IMR-90 (cell line): ENCODE measurements at regions not wholly inside any gene's neighbourhood (a gene's known extent, or its start where the extent isn't known, plus 50 kb on each side); places are given as distances from the start of the nearest gene placed in this dataset.
A peak's percentile ranks its signal among the peaks of the same experiment; 100 is the strongest.

Experiments used
- ATAC-seq: fragments of 200-7000 bp; cut with Tn5 transposase; 2 replicates; pipeline ENCODE4 v1.9.1; 2020; ENCODE audit warnings: low read depth, mild to moderate bottlenecking, moderate library complexity
- BruUV-seq: library from RNA; stranded (reverse); fragments of 400-500 nt; replicated peaks from 2 replicates; lab custom pipeline; 2021; lab: Mats Ljungman, UMichigan
- CTCF ChIA-PET: fragments of 300-600 bp; formaldehyde crosslinking; extraction: SDS; loops from one replicate; lab custom pipeline; 2021; ENCODE audit warnings: antibody characterized with exemption; lab: Yijun Ruan, JAX
- POLR2A ChIA-PET: fragments of 300-600 bp; sonication (Branson Sonifier 250); formaldehyde crosslinking; loops from one replicate; lab custom pipeline; 2022; ENCODE audit warnings: antibody characterized with exemption; ENCODE audit not compliant: unreplicated experiment; lab: Charles Lee
- DNase-seq: peaks from one replicate; pipeline ENCODE4 v3.0.0; 2013
- H2AFZ ChIP-seq: replicated peaks from 2 replicates; pipeline ENCODE3; 2013; ENCODE audit warnings: low read length, mild to moderate bottlenecking; ENCODE audit not compliant: poor library complexity
- H2AK5ac ChIP-seq: 2 replicates; pipeline ENCODE4 v1.6.1; 2013; ENCODE audit warnings: low read depth, low read length, inconsistent platforms
- H2AK9ac ChIP-seq: replicated peaks from 2 replicates; pipeline ENCODE3; 2013; ENCODE audit warnings: mild to moderate bottlenecking, low read depth, low read length, moderate library complexity; ENCODE audit not compliant: poor library complexity
- H2BK120ac ChIP-seq: 2 replicates; pipeline ENCODE4 v1.6.1; 2013; ENCODE audit warnings: low read depth, low read length, inconsistent platforms
- H2BK15ac ChIP-seq: 3 replicates; pipeline ENCODE4 v1.6.1; 2013; ENCODE audit warnings: low read depth, low read length, inconsistent platforms
- H2BK20ac ChIP-seq: 2 replicates; pipeline ENCODE4 v1.6.1; 2013; ENCODE audit warnings: low read depth, mild to moderate bottlenecking, inconsistent platforms, low read length, moderate library complexity
- H2BK5ac ChIP-seq: 2 replicates; pipeline ENCODE4 v1.6.1; 2013; ENCODE audit warnings: mild to moderate bottlenecking, low read depth, low read length, inconsistent platforms; ENCODE audit not compliant: poor library complexity, severe bottlenecking
- H3K14ac ChIP-seq: replicated peaks from 2 replicates; pipeline ENCODE4 v1.6.1; 2013; ENCODE audit warnings: low read depth, low read length, inconsistent platforms
- H3K18ac ChIP-seq: 2 replicates; pipeline ENCODE4 v1.6.1; 2013; ENCODE audit warnings: low read depth, low read length, control low read depth
- H3K23ac ChIP-seq: 2 replicates; pipeline ENCODE4 v1.6.1; 2013; ENCODE audit warnings: low read depth, low read length, inconsistent platforms
- H3K27ac ChIP-seq: 2 replicates; pipeline ENCODE4 v1.5.1; 2013; ENCODE audit warnings: mild to moderate bottlenecking, control low read depth, low read length; ENCODE audit not compliant: insufficient read depth
- H3K27me3 ChIP-seq: 2 replicates; pipeline ENCODE4 v1.6.1; 2013; ENCODE audit warnings: low read length; ENCODE audit not compliant: control insufficient read depth, insufficient read depth
- H3K36me3 ChIP-seq: 2 replicates; pipeline ENCODE4 v1.6.1; 2013; ENCODE audit warnings: low read length, mixed read lengths; ENCODE audit not compliant: control insufficient read depth, insufficient read depth
- H3K4ac ChIP-seq: 2 replicates; pipeline ENCODE4 v1.6.1; 2013; ENCODE audit warnings: low read depth, low read length, inconsistent platforms
- H3K4me1 ChIP-seq: 2 replicates; pipeline ENCODE4 v1.6.1; 2013; ENCODE audit warnings: low read length, mixed read lengths; ENCODE audit not compliant: control insufficient read depth, insufficient read depth
- H3K4me2 ChIP-seq: 2 replicates; pipeline ENCODE4 v1.6.1; 2013; ENCODE audit warnings: low read depth, mild to moderate bottlenecking, control low read depth, low read length, moderate library complexity
- H3K4me3 ChIP-seq: 2 replicates; pipeline ENCODE4 v1.5.1; 2013; ENCODE audit warnings: low read depth, mild to moderate bottlenecking, control low read depth, low read length, moderate library complexity; ENCODE audit not compliant: insufficient read depth
- H3K56ac ChIP-seq: 2 replicates; pipeline ENCODE4 v1.6.1; 2013; ENCODE audit warnings: low read length, inconsistent platforms; ENCODE audit not compliant: insufficient read depth; ENCODE audit errors: extremely low read depth
- H3K79me1 ChIP-seq, 2 experiments: 2 replicates each; pipeline ENCODE4 v1.6.1; 2013; ENCODE audit warnings: low read length in 2 of 2, inconsistent platforms in 1 of 2, low read depth in 1 of 2
- H3K9ac ChIP-seq: 2 replicates; pipeline ENCODE4 v1.6.1; 2013; ENCODE audit warnings: low read depth, low read length, control low read depth
- H3K9me1 ChIP-seq: 2 replicates; pipeline ENCODE4 v1.6.1; 2013; ENCODE audit warnings: low read length, inconsistent platforms; ENCODE audit not compliant: insufficient read depth
- H3K9me3 ChIP-seq: 2 replicates; pipeline ENCODE4 v1.6.1; 2013; ENCODE audit warnings: low read length; ENCODE audit not compliant: control insufficient read depth, insufficient read depth
- H4K20me1 ChIP-seq: 2 replicates; pipeline ENCODE4 v1.6.1; 2013; ENCODE audit warnings: low read length, inconsistent platforms; ENCODE audit not compliant: insufficient read depth
- H4K5ac ChIP-seq: 2 replicates; pipeline ENCODE4 v1.6.1; 2013; ENCODE audit warnings: mild to moderate bottlenecking, low read depth, low read length, control low read depth
- H4K8ac ChIP-seq, 2 experiments: 2 replicates each; pipeline ENCODE4 v1.6.1; 2013; ENCODE audit warnings: low read depth in 2 of 2, low read length in 2 of 2, control low read depth in 1 of 2, inconsistent platforms in 1 of 2
- H4K91ac ChIP-seq: 2 replicates; pipeline ENCODE4 v1.6.1; 2013; ENCODE audit warnings: low read depth, low read length, inconsistent platforms; ENCODE audit not compliant: insufficient read depth
- BHLHE40 ChIP-seq: fragments of 150-350 bp; IDR thresholded peaks from 2 replicates; pipeline ENCODE4 v1.6.1; 2016; ENCODE audit warnings: mild to moderate bottlenecking, low read depth, low read length
- CEBPB ChIP-seq: IDR thresholded peaks from 2 replicates; pipeline ENCODE4 v1.6.1; 2012; ENCODE audit warnings: low read depth, low read length, improper control_type of control experiment
- CHD1 ChIP-seq: IDR thresholded peaks from 2 replicates; pipeline ENCODE4 v1.6.1; 2012; ENCODE audit warnings: low read depth, low read length, improper control_type of control experiment
- CTCF ChIP-seq: conservative IDR thresholded peaks from 2 replicates; pipeline ENCODE4 v1.5.1; 2012; ENCODE audit warnings: mild to moderate bottlenecking, low read depth, low read length, improper control_type of control experiment
- ELK1 ChIP-seq: fragments of 150-350 bp; IDR thresholded peaks from 2 replicates; pipeline ENCODE4 v1.6.1; 2016; ENCODE audit warnings: low read depth, mild to moderate bottlenecking, low read length, moderate library complexity, borderline replicate concordance
- FOS ChIP-seq: fragments of 150-350 bp; IDR thresholded peaks from 2 replicates; pipeline ENCODE4 v1.6.1; 2016; ENCODE audit warnings: low read depth, low read length
- MAFK ChIP-seq: IDR thresholded peaks from 2 replicates; pipeline ENCODE4 v1.6.1; 2012; ENCODE audit warnings: low read depth, low read length, improper control_type of control experiment
- MAZ ChIP-seq: IDR thresholded peaks from 2 replicates; pipeline ENCODE4 v1.6.1; 2012; ENCODE audit warnings: low read depth, mild to moderate bottlenecking, low read length, improper control_type of control experiment, moderate library complexity, borderline replicate concordance
- MXI1 ChIP-seq: IDR thresholded peaks from 2 replicates; pipeline ENCODE4 v1.6.1; 2012; ENCODE audit warnings: low read depth, mild to moderate bottlenecking, low read length, moderate library complexity, borderline replicate concordance
- NFE2L2 ChIP-seq: fragments of 150-350 bp; IDR thresholded peaks from 2 replicates; pipeline ENCODE4 v1.6.1; 2016; ENCODE audit warnings: low read depth, mild to moderate bottlenecking, low read length
- POLR2A ChIP-seq: IDR thresholded peaks from 2 replicates; pipeline ENCODE4 v1.6.1; 2012; ENCODE audit warnings: mild to moderate bottlenecking, low read depth, low read length
- RAD21 ChIP-seq: IDR thresholded peaks from 2 replicates; pipeline ENCODE4 v1.6.1; 2012; ENCODE audit warnings: low read length, improper control_type of control experiment
- RCOR1 ChIP-seq: IDR thresholded peaks from 2 replicates; pipeline ENCODE4 v1.6.1; 2012; ENCODE audit warnings: mild to moderate bottlenecking, low read length, improper control_type of control experiment; ENCODE audit not compliant: insufficient replicate concordance
- RFX5 ChIP-seq: IDR thresholded peaks from 2 replicates; pipeline ENCODE4 v1.8.0; 2012; ENCODE audit warnings: low read depth, mild to moderate bottlenecking, low read length, moderate library complexity
- SMC3 ChIP-seq: fragments of 150-350 bp; IDR thresholded peaks from 2 replicates; pipeline ENCODE4 v1.6.1; 2016; ENCODE audit warnings: low read depth, mild to moderate bottlenecking, antibody characterized with exemption, low read length, moderate library complexity
- USF2 ChIP-seq: fragments of 150-350 bp; IDR thresholded peaks from 2 replicates; pipeline ENCODE4 v1.6.1; 2017; ENCODE audit warnings: mild to moderate bottlenecking, antibody characterized with exemption, low read length, low read depth
- WGBS, 2 experiments: methylation state at CpG; one replicate each; pipeline versions ENCODE4 v1.1.5 to v1.1.7; 2013; ENCODE audit warnings: missing lambda C conversion rate in 2 of 2; ENCODE audit not compliant: insufficient read length in 1 of 2; ENCODE audit errors: extremely low coverage in 2 of 2; 5-methylcytosine and 5-hydroxymethylcytosine counted together
- dilution Hi-C: fragments of 300-500 bp; cut with HindIII; formaldehyde crosslinking; loops from one replicate; pipeline ENCODE4 v1.14.3; 2018; ENCODE audit warnings: low sequenced_read_pairs; ENCODE audit not compliant: unreplicated experiment
- in situ Hi-C: fragments of 300-500 bp; cut with MboI; formaldehyde crosslinking; loops from 3 replicates; pipeline ENCODE4 v1.14.3; 2019; ENCODE audit warnings: low sequenced_read_pairs, inconsistent platforms, mixed read lengths
- intact Hi-C: fragments of 100-400 bp; cut with micrococcal nuclease; formaldehyde crosslinking; loops from 2 replicates; pipeline ENCODE4 v1.10.0; 2022

- Histone ChIP-seq H4K5ac (no peak overlapping the region), H3K9me1 (no peaks in the 10 kb centered on the region), H3K4me2 (no peak overlapping the region), H3K36me3 (no peaks in the 10 kb centered on the region), H2BK15ac (no peak overlapping the region), H3K4ac (no peak overlapping the region), H3K23ac (no peak overlapping the region), H3K18ac (no peak overlapping the region), H4K91ac (no peak overlapping the region), H3K4me1 (no peaks in the 10 kb centered on the region), H2BK120ac (no peak overlapping the region), H3K4me3 (no peak overlapping the region), H2AK5ac (no peak overlapping the region), H3K56ac (no peak overlapping the region), H2AK9ac (no peak overlapping the region), H2AFZ (peak overlapping the region; percentile 53), H4K20me1 (no peaks in the 10 kb centered on the region), H2BK20ac (no peak overlapping the region), H3K9ac (no peak overlapping the region), H4K8ac (no peak overlapping the region), H3K14ac (no peak overlapping the region), H3K27me3 (no peaks in the 10 kb centered on the region), H3K79me1 (no peaks in the 10 kb centered on the region), H2BK5ac (no peak overlapping the region), H3K9me3 (no peaks in the 10 kb centered on the region), H3K27ac (no peak overlapping the region)
- TF ChIP-seq MAFK (no peak), SMC3 (no peak), RFX5 (no peak), MXI1 (no peak), MAZ (no peak), ELK1 (no peak), POLR2A (no peak), CEBPB (no peak), NFE2L2 (no peak), BHLHE40 (no peak), CTCF (no peak), RCOR1 (no peak), RAD21 (no peak), CHD1 (no peak), FOS (no peak), USF2 (no peak)
- intact Hi-C loops = no loop called here
- POLR2A ChIA-PET = no interaction called here
- CTCF ChIA-PET = interaction anchor here (0.6 kb wide), 1 partner anchor 186 kb away, joined by 3 read pairs; no protein-coding TSS in a partner anchor
- in situ Hi-C loops = no loop called here
- DNase-seq = no peak
- no CpG with 5 or more reads among the region's 5 CpGs for WGBS, 2 experiments
- no peak for ATAC-seq
- no TSS peak for BruUV-seq
- dilution Hi-C loops = no loop called here
These were observed 172.0 kb downstream of the TSHZ3 start for GRCh38 chr19:31177246-31177645.
